B cell (primary cell): ENCODE measurements at regions not wholly inside any gene's neighbourhood (a gene's known extent, or its start where the extent isn't known, plus 50 kb on each side); places are given as distances from the start of the nearest gene placed in this dataset.

Experiments
- CTCF ChIP-seq: fragments of 200-600 bp; IDR thresholded peaks from one replicate; pipeline ENCODE4 v1.8.0; 2022; ENCODE audit warnings: antibody characterized with exemption, mild to moderate bottlenecking
- EZH2 ChIP-seq: IDR thresholded peaks from 2 replicates; pipeline ENCODE4 v1.6.1; 2012; ENCODE audit warnings: borderline replicate concordance, low read depth, mild to moderate bottlenecking, moderate library complexity, low read length; ENCODE audit not compliant: insufficient read depth, poor library complexity, severe bottlenecking

- no peak for TF ChIP-seq CTCF
- TF ChIP-seq EZH2, result no peak
Observed at GRCh38 chr16:48086422-48086821, 69.4 kb downstream of the ABCC12 start.
